K562 (cell line): ENCODE measurements at regions not wholly inside any gene's neighbourhood (a gene's known extent, or its start where the extent isn't known, plus 50 kb on each side); places are given as distances from the start of the nearest gene placed in this dataset.

Source experiments
- ATAC-seq: fragments of 200-7000 bp; cut with Tn5 transposase; 3 replicates; pipeline ENCODE4 v1.9.1; 2020; ENCODE audit warnings: moderate library complexity
- BruUV-seq: library from RNA; stranded (reverse); fragments of 400-500 nt; replicated peaks from 2 replicates; lab custom pipeline; 2021; lab: Mats Ljungman, UMichigan
- CTCF ChIA-PET: fragments of 300-600 bp; formaldehyde crosslinking; extraction: SDS; loops from one replicate; lab custom pipeline; 2021; ENCODE audit warnings: low intra/inter-chr PET ratio; lab: Yijun Ruan, JAX
- POLR2A ChIA-PET: fragments of 300-600, 350-650 bp; sonication (Branson Sonifier 250); formaldehyde crosslinking; extraction: SDS; loops from one replicate; lab custom pipeline; 2021; ENCODE audit warnings: antibody characterized with exemption, inconsistent platforms; lab: Yijun Ruan, JAX
- DNase-seq, 4 experiments: peaks; one replicate each; pipeline versions ENCODE4 v3.0.0 to v3.0.0-alpha.2; 2011 to 2018; ENCODE audit warnings: low spot score in 3 of 4, mixed read lengths in 3 of 4; ENCODE audit errors: extremely low read depth in 1 of 4
- FAIRE-seq: peaks from 2 replicates; lab custom pipeline; 2011; peaks lifted over from hg19 to GRCh38; lab: Jason Lieb, UNC
- H2AFZ ChIP-seq: 2 replicates; pipeline ENCODE4 v1.6.0; 2011; ENCODE audit warnings: low read depth, low read length, control low read depth, inconsistent platforms
- H3K27ac ChIP-seq: fragments of 200-600 bp; 3 replicates; pipeline ENCODE4 v1.8.0; 2011; ENCODE audit warnings: low read depth, mild to moderate bottlenecking, control low read depth, inconsistent platforms, low read length, moderate library complexity, mixed read lengths; ENCODE audit errors: extremely low read depth
- H3K27me3 ChIP-seq, 2 experiments: fragments of 300-600 bp in 1 of 2; 2 replicates in 1 of 2; 3 replicates in 1 of 2; pipeline versions ENCODE4 v1.6.0 to v1.8.0; 2011; ENCODE audit warnings: inconsistent platforms in 2 of 2, low read length in 2 of 2, mild to moderate bottlenecking in 1 of 2, mixed read lengths in 1 of 2, moderate library complexity in 1 of 2; ENCODE audit not compliant: control insufficient read depth in 2 of 2, insufficient read depth in 2 of 2
- H3K36me3 ChIP-seq: fragments of 300-600 bp; 3 replicates; pipeline ENCODE4 v1.8.0; 2011; ENCODE audit warnings: mild to moderate bottlenecking, low read length, inconsistent platforms; ENCODE audit not compliant: control insufficient read depth, insufficient read depth
- H3K4me1 ChIP-seq, 2 experiments: fragments of 200-600 bp in 1 of 2; replicated peaks in 1 of 2; 2 replicates in 1 of 2; 3 replicates in 1 of 2; pipeline versions ENCODE4 v1.5.1 to v1.8.0; 2011; ENCODE audit warnings: inconsistent platforms in 2 of 2, low read length in 2 of 2, mild to moderate bottlenecking in 1 of 2, mixed read lengths in 1 of 2, moderate library complexity in 1 of 2; ENCODE audit not compliant: control insufficient read depth in 2 of 2, insufficient read depth in 2 of 2
- H3K4me2 ChIP-seq: 2 replicates; pipeline ENCODE4 v1.6.1; 2011; ENCODE audit warnings: low read length, control low read depth, inconsistent platforms, mixed read lengths; ENCODE audit not compliant: insufficient read depth
- H3K4me3 ChIP-seq: fragments of 200-600 bp; sonication (generic), shearing (Covaris generic); 2 replicates; pipeline ENCODE4 v1.5.1; 2016; ENCODE audit warnings: control low read depth, inconsistent platforms
- H3K79me2 ChIP-seq: fragments of 200-600 bp; 3 replicates; pipeline ENCODE4 v1.8.0; 2011; ENCODE audit warnings: low read length, inconsistent platforms; ENCODE audit not compliant: control insufficient read depth, insufficient read depth
- H3K9ac ChIP-seq, 2 experiments: 2 replicates each; pipeline versions ENCODE4 v1.6.0 to v1.6.1; 2011; ENCODE audit warnings: low read depth in 2 of 2, low read length in 2 of 2, control low read depth in 1 of 2, inconsistent platforms in 1 of 2, mild to moderate bottlenecking in 1 of 2, mixed read lengths in 1 of 2; ENCODE audit not compliant: insufficient read depth in 1 of 2
- H3K9me1 ChIP-seq: one replicate; pipeline ENCODE4 v1.6.0; 2011; ENCODE audit warnings: inconsistent platforms, mild to moderate bottlenecking, low read length, moderate library complexity; ENCODE audit not compliant: control insufficient read depth, insufficient read depth
- H3K9me3 ChIP-seq: replicated peaks from 2 replicates; pipeline ENCODE4 v1.5.1; 2011; ENCODE audit warnings: low read depth, low read length, inconsistent platforms; ENCODE audit not compliant: control insufficient read depth, insufficient read depth
- H4K20me1 ChIP-seq: replicated peaks from 2 replicates; pipeline ENCODE4 v1.6.1; 2011; ENCODE audit warnings: low read length, inconsistent platforms, mixed read lengths; ENCODE audit not compliant: control insufficient read depth, insufficient read depth
- AFF4 ChIP-seq: sonication (generic); formaldehyde crosslinking; IDR thresholded peaks from 2 replicates; pipeline ENCODE4 v1.8.0; 2023; ENCODE audit warnings: mild to moderate bottlenecking, missing genetic modification reagents
- ELF1 ChIP-seq: fragments of 200-800 bp; sonication (Bioruptor generic); IDR thresholded peaks from 2 replicates; pipeline ENCODE4 v1.6.1; 2016; ENCODE audit warnings: missing genetic modification characterization, missing compliant biosample characterization
- NFATC3 ChIP-seq: fragments of 450-650 bp; IDR thresholded peaks from 2 replicates; pipeline ENCODE4 v1.6.1; 2017; ENCODE audit warnings: mild to moderate bottlenecking
- SMAD2 ChIP-seq: fragments of 150-350 bp; IDR thresholded peaks from 2 replicates; pipeline ENCODE4 v1.6.1; 2014; ENCODE audit warnings: low read depth, mild to moderate bottlenecking, low read length
- SRSF1 ChIP-seq: fragments of 200-400 bp; formaldehyde crosslinking; IDR thresholded peaks from 2 replicates; pipeline ENCODE4 v1.6.1; 2017; ENCODE audit warnings: mild to moderate bottlenecking, low read depth, low read length, moderate library complexity
- ZNF764 ChIP-seq: fragments of 250-450 bp; sonication (Bioruptor Pico); IDR thresholded peaks from 2 replicates; pipeline ENCODE4 v1.4.0; 2020; ENCODE audit warnings: low read depth, mild to moderate bottlenecking, moderate library complexity
- WGBS: fragments of 100-300 bp; shearing (Covaris generic); methylation state at CpG from one replicate; pipeline ENCODE4 v1.1.6; 2016; ENCODE audit warnings: low coverage, mixed read lengths; ENCODE audit not compliant: insufficient coverage; ENCODE audit errors: missing lambda C conversion rate; 5-methylcytosine and 5-hydroxymethylcytosine counted together
- in situ Hi-C: fragments of 300-500 bp; cut with MboI; formaldehyde crosslinking; loops from 4 replicates; pipeline ENCODE4 v1.15.0; 2018; ENCODE audit warnings: inconsistent platforms, mixed read lengths
- intact Hi-C: fragments of 100-400 bp; cut with micrococcal nuclease; formaldehyde crosslinking; loops from 2 replicates; pipeline ENCODE4 v1.14.2; 2022

DNA sequence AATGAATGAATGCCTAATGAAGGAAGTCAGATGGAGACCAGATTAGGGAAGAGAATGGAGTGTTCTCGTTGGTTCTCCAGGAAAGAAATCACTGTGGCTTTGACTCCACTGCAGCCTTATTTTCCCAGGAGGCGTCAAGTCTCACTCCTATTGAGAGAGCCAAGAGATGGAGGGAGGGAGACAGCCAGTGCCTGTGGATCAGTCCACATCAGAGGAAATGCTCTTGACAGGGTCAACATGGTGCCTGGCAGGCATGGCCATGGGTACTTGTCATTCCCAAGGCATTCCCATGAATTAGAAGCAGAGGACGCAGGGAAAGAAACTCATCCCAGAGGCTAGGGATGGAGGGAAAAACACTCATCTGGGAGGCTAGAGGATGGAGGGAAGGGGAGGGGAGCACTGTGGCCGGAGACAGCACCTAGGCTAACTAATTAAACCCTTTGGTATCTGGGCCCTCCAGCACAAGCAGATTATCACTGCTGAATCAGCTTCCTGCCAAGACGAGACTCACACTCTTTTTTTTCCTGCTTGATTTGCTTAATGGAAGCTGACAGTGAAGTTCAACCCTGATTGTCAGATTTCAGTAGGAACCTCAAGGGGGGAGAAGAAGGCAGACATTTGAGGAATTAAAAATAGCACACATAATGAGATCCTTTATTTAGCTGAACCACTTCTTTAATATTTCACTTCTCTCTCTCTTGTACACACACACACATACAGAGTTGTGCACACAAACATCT lies 1233.2 kb upstream of the AUTS2 start:
- H3K4me2 ChIP-seq, result no peak overlapping the region
- no peak overlapping the region for H3K27ac ChIP-seq
- no TSS peak for BruUV-seq
- H3K79me2 ChIP-seq, result no peaks in the 10 kb centered on the region
- ChIA-PET CTCF (no interaction called here), POLR2A (no interaction called here)
- H2AFZ ChIP-seq, result no peak overlapping the region
- H3K27me3 ChIP-seq, result no peaks in the 10 kb centered on the region
- intact Hi-C loops, result no loop called here
- no peaks in the 10 kb centered on the region for H3K9me3 ChIP-seq
- no peaks in the 10 kb centered on the region for H3K9me1 ChIP-seq
- FAIRE-seq, result no peak
- no peak overlapping the region for H3K9ac ChIP-seq
- no peak for TF ChIP-seq SRSF1
- no peak for TF ChIP-seq ZNF764 (CRISPR knock-in tag)
- TF ChIP-seq SMAD2, result no peak
- no peak for TF ChIP-seq AFF4 (CRISPR knock-in tag)
- TF ChIP-seq NFATC3, result no peak
- no peak for TF ChIP-seq ELF1
- WGBS, result 0% methylated on average over 5 of the region's 5 CpGs
- no peak for ATAC-seq
- H3K4me3 ChIP-seq, result no peak overlapping the region
- no peaks in the 10 kb centered on the region for H3K4me1 ChIP-seq
- no peaks in the 10 kb centered on the region; the same call in 1 of the 2 replicates for H4K20me1 ChIP-seq
- in situ Hi-C loops, result no loop called here
- no peak for DNase-seq
- no peaks in the 10 kb centered on the region for H3K36me3 ChIP-seq
